ENCODE measurements at regions not wholly inside any gene's neighbourhood (a gene's known extent, or its start where the extent isn't known, plus 50 kb on each side); places are given as distances from the start of the nearest gene placed in this dataset.

DNA sequence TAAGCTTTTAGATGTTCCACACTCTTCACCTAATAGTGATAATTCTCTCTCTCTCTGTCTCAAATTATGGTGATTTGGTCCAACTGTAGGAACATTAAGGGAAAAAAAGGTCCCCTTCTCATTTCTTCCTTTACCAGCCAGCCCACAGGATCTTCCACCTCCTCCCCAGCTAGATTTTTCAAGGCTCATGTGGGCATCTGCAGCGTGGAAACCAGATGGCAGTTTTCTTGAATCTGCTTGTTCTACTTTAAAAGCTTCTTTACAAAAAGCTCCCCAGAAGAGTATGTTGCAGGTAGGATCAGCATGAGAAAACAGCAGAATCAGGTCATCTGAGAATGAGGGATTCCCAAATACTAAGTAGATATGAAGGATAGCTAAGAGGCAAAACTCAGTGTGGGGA is 208.6 kb upstream of the PFN2 start:
- TF ChIP-seq, protein P1, sequence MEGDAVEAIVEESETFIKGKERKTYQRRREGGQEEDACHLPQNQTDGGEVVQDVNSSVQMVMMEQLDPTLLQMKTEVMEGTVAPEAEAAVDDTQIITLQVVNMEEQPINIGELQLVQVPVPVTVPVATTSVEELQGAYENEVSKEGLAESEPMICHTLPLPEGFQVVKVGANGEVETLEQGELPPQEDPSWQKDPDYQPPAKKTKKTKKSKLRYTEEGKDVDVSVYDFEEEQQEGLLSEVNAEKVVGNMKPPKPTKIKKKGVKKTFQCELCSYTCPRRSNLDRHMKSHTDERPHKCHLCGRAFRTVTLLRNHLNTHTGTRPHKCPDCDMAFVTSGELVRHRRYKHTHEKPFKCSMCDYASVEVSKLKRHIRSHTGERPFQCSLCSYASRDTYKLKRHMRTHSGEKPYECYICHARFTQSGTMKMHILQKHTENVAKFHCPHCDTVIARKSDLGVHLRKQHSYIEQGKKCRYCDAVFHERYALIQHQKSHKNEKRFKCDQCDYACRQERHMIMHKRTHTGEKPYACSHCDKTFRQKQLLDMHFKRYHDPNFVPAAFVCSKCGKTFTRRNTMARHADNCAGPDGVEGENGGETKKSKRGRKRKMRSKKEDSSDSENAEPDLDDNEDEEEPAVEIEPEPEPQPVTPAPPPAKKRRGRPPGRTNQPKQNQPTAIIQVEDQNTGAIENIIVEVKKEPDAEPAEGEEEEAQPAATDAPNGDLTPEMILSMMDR (IDR thresholded peaks at IDR 0.05; ENCODE audit: borderline replicate concordance, control extremely low read depth, extremely low read depth, insufficient read depth, missing control alignments): no peak
- in situ Hi-C loops (cut with MboI; ENCODE audit: low sequenced_read_pairs, unreplicated experiment): no loop called here
- no peak for DNase-seq (ENCODE audit: low spot score)

DNA sequence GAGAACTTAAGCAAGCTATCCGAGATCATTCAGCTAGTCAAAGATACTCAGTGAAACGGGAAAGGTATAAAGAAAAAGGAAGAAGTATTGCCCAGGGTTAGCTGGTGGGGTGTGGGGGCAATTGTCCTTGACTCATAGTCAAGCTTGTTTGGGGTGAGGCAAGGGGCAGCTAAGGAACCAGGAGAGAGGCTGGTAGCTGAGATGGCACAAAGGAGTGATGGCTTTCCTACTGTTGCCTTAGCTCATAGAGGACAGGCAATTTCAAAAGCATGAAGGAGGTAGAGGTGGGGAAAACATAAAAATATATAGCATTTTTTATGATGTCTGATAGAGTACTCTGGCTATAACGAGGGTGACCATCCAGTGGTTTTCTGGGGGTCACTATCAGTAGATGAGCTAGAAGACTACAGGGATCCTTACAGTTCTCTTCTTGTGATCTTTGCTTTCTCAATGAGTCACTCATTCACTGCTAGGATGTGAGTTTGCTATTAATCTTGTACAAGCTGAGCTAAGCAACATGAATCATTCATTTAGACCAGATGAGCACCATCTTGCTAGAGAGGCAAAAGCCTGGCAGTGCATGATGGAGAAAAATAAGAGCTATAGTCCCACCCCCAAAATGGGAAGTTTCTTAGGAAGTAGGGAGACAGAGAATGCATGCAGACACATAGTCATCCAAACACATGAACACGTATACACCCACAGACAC is 207.1 kb upstream of the PFN2 start:
- DNase-seq (ENCODE audit: low spot score): no peak
- TF ChIP-seq, protein P1 (IDR thresholded peaks at IDR 0.05; ENCODE audit: borderline replicate concordance, control extremely low read depth, extremely low read depth, insufficient read depth, missing control alignments): no peak
- in situ Hi-C loops (cut with MboI; ENCODE audit: low sequenced_read_pairs, unreplicated experiment): no loop called here

DNA sequence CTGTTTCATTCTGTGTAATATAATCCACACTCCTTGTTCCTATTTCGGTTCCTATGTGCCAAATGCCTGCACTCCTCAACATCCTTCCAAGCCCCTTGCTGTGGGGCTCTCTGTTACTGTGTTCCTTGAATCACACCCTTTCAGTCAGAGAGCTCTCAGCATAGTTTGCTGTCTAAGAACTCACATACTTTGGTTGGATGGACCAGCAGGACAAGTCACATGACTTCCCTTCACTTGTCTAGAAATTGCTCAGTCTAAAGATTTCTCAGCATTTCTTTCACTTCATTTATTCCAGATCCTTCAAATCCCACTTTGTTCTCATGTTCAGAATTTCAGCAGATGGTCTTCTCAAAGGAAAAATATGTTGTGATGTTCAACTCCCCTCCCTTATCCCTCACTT is 203.5 kb upstream of the PFN2 start:
- in situ Hi-C loops (cut with MboI; ENCODE audit: low sequenced_read_pairs, unreplicated experiment): no loop called here

DNA sequence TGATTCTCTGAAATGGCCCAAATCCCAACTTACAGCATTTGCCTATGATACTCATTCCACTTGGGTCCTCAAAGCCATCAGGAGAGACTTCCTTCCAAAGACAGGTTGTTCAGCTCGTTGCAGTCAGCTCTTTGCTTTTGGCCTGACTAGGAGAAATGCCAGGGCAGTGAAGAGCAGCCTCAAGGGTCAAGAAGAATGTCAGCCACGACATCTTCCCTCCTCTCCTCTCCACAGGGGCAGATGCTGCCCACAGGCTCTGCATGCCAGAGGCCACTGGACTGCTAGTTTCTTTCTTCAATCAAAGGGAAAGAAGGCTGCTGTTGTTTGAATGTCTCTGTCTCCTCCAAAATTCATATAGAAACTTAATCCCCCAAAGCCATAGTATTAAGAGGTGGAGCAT is 201.7 kb upstream of the PFN2 start:
- TF ChIP-seq, protein P1 (IDR thresholded peaks at IDR 0.05; ENCODE audit: borderline replicate concordance, control extremely low read depth, extremely low read depth, insufficient read depth, missing control alignments): no peak
- no peak for DNase-seq (ENCODE audit: low spot score)
- in situ Hi-C loops (cut with MboI; ENCODE audit: low sequenced_read_pairs, unreplicated experiment): no loop called here

More for the DNA sequence above, 203.5 kb upstream of the PFN2 start:
- TF ChIP-seq, protein P1 (IDR thresholded peaks at IDR 0.05; ENCODE audit: borderline replicate concordance, control extremely low read depth, extremely low read depth, insufficient read depth, missing control alignments): no peak
- no peak for DNase-seq (ENCODE audit: low spot score)

DNA sequence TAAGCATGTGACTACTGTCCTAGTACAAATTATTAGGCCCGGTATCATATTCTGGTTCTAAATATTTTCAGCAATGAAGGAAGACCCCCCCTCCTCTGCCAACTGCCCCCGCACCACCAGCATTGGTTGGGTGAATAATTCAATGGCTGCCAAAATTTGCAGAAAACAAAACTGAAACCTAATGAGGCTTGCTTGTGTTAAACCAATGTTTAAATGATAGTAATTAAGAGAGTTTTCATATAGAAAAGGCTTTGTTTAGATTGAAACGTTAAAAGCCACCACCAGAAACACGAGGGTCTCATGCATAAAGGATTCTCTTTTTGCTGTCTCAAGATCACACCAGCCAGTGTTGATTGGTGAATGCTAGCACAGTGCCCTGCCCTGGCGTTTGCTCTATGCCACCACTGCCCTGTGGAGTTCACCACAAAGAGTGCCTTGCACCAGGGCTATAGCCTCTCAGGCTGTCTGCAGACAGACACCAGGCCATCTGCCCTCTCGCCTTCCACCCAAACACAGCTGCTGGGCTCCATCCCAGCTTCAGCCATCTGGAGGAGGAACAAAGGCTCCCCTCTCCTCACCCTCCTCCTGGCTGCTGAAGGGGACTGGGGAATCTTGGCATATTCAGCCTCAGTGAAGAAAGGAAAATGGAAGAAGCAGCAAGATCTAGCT is 200.3 kb upstream of the PFN2 start:
- in situ Hi-C loops (cut with MboI; ENCODE audit: low sequenced_read_pairs, unreplicated experiment): no loop called here
- DNase-seq (ENCODE audit: low spot score): no peak
- TF ChIP-seq, protein P1 (IDR thresholded peaks at IDR 0.05; ENCODE audit: borderline replicate concordance, control extremely low read depth, extremely low read depth, insufficient read depth, missing control alignments): no peak

DNA sequence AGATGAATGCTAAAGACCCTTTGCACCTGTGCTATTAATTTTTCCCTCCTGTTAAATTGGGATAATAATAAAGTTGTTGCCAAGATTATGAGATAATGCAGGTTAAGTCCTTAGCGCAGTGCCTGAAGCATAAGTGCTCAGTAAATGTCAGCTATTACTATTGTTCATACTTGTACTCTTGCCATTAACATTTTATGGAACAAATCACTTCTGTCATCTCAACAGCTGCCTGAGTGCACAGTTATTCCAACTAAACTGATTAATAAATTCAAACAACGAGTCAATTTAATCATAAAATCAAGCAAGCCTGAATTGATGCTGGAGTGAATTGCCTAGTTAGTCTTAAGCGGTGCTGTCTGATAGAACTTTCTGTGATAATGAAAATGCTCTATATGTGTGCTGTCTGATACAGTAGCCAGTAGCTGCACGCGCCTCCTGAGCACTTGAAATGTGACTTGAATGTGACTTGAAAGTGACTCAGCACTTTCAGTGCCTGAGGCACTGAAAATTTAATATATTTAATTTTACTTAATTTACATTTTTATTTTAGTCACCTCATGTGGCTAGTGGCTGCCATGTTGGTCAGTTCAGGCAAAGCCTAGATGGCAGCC is 198.7 kb upstream of the PFN2 start:
- no peak for DNase-seq (ENCODE audit: low spot score)
- in situ Hi-C loops (cut with MboI; ENCODE audit: low sequenced_read_pairs, unreplicated experiment): no loop called here
- TF ChIP-seq, protein P1 (IDR thresholded peaks at IDR 0.05; ENCODE audit: borderline replicate concordance, control extremely low read depth, extremely low read depth, insufficient read depth, missing control alignments): no peak

Data from GM13976 (cell line).